Body of pancreas (tissue), 4 donors: ENCODE measurements at regions not wholly inside any gene's neighbourhood (a gene's known extent, or its start where the extent isn't known, plus 50 kb on each side); places are given as distances from the start of the nearest gene placed in this dataset.

Experiments used
- CTCF ChIP-seq, 7 experiments: fragments of 450-650 bp in 4 of 7; fragments of 200-600 bp in 3 of 7; sonication (generic) in 3 of 7; IDR thresholded peaks; one replicate each; pipeline ENCODE4 v1.5.1; 2016 to 2019; ENCODE audit warnings: antibody characterized with exemption in 7 of 7
- POLR2A ChIP-seq, 3 donors: fragments of 450-650 bp; IDR thresholded peaks; one replicate each; pipeline ENCODE4 v1.6.1; 2016; ENCODE audit warnings: antibody characterized with exemption in 3 of 3, mild to moderate bottlenecking in 2 of 3

DNA sequence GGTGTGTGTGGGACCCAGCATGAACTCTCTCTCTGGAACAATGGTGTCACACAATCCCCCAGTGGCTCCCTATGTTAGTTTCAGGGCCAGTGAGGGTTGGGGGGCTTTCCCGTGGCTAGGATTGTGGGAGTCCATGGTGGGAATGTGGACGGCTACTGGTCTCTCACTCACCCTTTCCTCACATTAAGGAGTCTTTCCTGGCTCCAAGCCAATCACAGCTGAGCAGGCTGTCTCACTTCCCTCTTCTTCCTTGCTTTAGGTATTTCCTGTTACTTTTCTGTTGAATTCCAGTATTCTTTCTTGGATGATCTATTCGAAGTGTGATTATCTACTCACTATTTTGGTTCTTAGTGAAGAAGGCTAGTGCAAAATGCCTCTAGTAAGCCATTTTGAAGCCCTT lies 324.4 kb upstream of the MPDZ start:
- TF ChIP-seq CTCF (IDR thresholded peaks at IDR 0.05): no peak
- no peak for TF ChIP-seq POLR2A (IDR thresholded peaks at IDR 0.05)
